HG03196 (cell line): ENCODE measurements at regions not wholly inside any gene's neighbourhood (a gene's known extent, or its start where the extent isn't known, plus 50 kb on each side); places are given as distances from the start of the nearest gene placed in this dataset.

ENCODE experiments used
- ATAC-seq: cut with Tn5 transposase; IDR thresholded peaks from one replicate; pipeline ENCODE4 v1.9.1; 2021; ENCODE audit not compliant: unreplicated experiment

DNA sequence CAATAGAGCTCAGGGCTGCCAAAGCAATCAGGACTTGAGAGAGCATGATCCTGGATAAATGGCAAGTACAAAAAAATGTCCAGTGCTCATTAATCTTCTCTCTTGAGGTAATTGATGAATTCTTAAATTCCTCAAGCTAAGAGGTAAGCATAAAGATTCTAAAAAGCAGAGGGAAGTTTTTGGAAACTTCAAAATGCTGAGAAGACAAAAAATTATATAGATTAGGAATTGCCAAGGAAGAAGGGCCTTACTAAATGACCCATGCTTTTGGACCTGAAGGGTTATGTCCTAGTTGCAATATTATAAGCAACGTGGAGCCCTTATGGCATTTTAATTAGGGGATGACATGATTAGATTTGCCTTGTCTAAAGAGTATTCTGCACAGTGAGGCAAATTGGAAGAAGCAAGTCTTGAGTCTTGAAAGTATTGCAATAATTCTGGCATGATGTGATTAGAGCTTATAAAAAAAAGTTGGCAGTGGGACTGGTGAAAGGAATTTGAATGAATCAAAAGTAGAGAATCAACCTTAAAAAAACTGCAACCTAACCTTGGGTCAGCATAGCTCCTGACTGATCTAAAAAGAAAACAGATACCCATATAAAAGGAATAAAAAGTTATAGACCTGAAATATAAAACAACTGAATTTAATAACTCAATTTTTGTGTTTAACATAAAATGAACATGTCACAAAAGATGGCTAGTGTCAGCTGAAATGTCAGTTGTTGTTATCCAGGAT, 323.8 kb upstream of the ARRDC3 start:
- no peak for ATAC-seq

- no peak for ATAC-seq
These were observed 320.0 kb upstream of the ARRDC3 start for GRCh38 chr5:91703128-91703527.

DNA sequence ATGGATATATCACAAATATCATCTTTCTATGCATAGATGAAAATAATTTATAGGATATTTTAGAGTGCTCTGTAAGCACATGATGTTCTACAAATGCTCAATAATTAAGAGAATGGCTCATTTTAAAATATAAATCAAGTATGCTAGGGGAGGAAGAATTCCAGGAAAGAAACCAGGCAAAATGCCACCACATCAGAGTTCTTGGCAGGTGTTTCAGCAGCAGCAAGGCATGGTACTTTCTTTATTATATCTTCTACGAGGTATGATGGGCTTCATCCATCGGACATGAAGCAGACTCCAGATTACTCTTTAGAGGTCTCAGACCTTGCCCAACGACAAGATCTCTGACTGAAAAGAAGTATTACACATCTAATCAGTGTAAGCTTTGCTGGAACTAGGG, 316.3 kb upstream of the ARRDC3 start:
- ATAC-seq, result no peak

DNA sequence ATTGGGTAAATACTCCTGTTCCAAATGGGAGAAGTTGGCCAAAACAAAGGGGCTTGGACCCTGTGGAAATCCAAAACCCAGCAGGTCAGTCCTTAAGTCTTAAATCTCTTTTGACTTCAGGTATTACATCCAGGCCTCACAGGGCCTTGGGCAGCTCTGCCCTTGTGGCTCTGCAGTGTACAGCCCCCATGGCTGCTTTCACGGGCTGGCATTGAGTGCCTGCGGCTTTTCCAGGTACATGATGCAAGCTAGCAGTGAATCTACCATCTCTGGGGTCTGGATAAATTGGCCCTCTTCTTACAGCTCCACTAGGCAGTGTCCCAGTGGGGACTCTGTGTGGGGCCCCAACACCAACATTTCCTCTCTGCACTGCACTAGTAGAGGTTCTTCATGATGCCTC, 308.5 kb upstream of the ARRDC3 start:
- no peak for ATAC-seq

- ATAC-seq, result no peak
These were observed 307.8 kb upstream of the ARRDC3 start for GRCh38 chr5:91690921-91691320.

- no peak for ATAC-seq
These were observed 304.3 kb upstream of the ARRDC3 start for GRCh38 chr5:91687430-91687829.

DNA sequence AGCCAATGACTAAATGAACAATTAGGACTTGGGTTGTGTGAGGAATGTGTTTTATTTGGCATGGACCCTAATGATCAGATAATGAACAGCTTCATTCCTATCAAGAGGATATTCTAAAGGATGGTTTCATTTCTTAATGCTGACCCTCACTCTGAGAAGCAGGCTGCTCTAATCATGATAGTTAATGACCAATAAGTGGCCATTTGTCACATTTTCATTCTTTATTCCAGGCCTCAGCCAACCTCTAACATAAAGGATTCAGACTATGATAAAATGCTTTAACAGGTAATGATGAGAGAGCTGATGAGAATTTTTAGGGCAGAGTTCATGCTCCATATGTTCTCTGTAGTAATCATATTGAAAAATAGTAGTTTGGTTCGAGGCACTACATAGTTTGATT, 301.5 kb upstream of the ARRDC3 start:
- no peak for ATAC-seq

DNA sequence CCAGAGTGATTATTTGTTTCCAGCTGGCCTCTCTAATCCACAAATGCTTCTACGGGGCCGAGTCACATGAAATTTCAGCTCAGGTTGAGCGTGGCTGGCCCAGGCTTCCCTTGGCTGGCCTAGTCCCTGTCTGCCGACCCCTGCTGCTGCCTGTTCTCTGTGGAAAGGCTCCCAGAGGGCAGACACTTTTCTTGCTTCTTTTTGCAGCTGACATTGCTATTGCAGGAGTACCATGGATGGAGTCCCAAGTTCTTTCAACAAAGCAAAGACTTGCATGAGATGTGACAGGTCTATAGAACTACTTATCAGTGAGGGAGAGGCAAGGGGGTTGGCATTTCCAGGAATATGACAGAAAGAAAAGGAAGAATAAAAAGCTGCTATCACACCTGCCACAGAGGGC, 287.4 kb upstream of the ARRDC3 start:
- ATAC-seq, result no peak

GRCh38 chr5:91670122-91670521, 287.0 kb upstream of the ARRDC3 start:
- no peak for ATAC-seq

- no peak for ATAC-seq
These were observed 285.1 kb upstream of the ARRDC3 start for GRCh38 chr5:91668261-91668660.

DNA sequence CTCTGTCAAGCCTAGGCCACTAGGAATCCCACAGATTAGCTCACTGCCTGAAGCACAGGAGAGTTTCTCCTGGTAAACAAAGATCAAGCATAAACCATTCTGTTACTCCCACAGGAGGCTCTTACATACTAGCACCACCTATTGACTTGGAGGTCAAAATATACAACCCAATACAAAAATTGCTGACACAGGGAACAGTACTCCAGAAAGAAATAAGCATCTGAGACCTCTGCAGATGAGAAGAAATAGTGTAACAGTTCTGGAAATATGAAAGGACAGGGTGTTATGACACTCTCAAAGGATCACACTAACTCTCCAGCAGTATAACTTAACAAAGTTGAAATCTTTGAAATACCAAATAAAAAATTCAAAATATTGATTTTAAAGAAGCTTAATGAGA, 269.6 kb upstream of the ARRDC3 start:
- no peak for ATAC-seq

- no peak for ATAC-seq
These were observed 268.6 kb upstream of the ARRDC3 start for GRCh38 chr5:91651704-91652103.

- ATAC-seq, result no peak
These were observed 262.2 kb upstream of the ARRDC3 start for GRCh38 chr5:91645347-91645746.

DNA sequence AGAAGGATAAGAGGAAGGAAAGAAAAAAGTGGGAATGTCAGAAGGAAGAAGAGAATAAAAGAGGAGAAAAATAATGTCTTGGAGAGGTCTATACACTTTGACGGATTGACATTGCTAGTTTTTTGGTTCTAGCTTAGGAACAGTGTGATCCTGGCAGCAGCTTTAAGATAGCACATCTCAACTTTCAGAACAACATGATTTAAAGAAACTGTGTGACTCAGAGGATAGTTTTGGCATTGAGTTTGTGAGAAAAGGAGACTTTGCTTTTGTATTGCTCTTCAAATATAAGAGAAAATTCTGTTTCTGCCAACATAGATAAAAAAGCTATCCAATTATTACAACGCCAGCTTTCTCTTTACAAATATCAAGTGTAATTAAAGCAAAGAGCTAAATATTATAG, 260.7 kb upstream of the ARRDC3 start:
- no peak for ATAC-seq

DNA sequence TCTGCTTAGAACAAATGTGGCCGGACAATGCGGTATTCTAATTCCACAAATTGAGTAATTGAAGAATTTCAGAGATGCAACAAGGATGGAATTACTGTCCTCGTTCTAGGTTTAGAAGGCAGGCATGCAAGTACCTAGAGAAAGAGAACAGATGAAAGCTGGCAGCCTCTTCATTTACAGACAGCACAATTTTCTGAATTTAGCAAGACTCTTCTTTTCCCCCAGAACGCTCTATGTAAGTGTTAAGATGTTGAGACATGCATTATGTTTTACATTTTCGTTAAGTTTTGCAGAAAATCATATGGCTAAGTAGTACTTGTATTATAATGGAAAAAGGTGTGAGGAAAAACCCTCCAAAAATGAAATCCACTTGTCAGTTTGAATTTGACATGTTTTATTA, 259.5 kb upstream of the ARRDC3 start:
- no peak for ATAC-seq

DNA sequence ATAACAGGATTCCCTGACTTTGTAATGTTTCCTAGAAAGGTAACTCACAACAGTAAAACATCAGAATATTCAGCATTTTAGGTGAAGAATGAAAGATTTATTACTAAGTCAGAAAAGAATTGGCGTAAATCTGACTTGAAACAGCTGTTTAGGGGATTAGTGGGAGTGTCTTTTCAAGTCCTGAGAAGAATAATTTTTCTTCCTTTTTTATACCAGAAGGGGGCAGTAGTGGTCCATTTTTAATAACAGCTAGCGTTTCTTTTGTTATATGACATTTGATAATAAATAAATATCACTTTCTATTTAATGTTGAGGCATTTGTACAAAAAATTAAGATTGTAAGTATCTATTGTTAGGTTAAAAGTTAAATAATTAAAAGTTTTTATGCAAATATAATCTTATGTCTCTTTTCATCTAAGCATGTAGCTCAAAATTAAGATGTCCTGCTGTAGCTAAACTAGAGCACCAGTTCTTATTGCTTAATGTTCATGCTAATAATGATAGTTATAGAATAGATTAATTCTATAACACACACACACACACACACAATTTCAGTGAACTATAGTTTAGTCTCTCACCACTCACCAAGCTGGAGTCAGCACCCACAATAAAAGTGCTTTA, 258.7 kb upstream of the ARRDC3 start:
- no peak for ATAC-seq

DNA sequence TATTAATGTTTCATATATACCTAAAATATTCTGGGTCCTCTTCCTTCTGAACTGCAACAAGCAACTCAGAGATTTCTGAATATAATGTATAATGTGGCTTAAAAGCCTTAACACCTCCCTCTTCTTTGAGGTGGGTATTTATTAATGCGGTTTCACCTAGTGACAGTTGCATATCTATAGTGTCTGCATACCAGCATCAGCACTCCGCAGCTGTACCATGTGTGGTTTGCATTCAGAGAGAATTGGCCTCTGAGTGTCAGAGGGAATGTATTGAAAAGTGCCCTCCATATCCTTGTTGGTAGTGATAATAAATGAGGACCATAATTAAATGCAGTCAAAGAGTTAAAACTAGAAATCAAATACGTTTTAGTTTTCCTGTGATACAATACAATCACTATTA, 256.6 kb upstream of the ARRDC3 start:
- ATAC-seq, result no peak

DNA sequence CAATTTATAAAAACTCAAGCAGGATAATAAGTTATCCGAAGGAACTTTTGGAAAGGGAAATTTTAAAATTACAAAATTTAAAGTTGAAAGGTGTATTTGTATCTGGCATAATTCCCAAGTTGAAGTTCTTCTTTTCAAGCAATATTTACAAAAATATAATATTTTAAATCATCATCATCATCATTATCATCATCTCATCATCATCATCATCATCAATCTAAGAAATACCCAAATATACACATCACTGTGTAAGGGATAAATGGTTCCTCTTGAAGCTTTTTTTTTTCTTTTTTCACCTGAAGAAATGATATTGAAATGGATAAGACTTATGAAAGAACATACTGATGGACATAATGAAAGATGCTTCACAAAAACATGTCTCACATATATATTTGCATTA, 254.9 kb upstream of the ARRDC3 start:
- ATAC-seq, result no peak

GRCh38 chr5:91635950-91636734, 253.0 kb upstream of the ARRDC3 start:
- ATAC-seq, result no peak

GRCh38 chr5:91632871-91633270, 249.8 kb upstream of the ARRDC3 start:
- ATAC-seq, result no peak

DNA sequence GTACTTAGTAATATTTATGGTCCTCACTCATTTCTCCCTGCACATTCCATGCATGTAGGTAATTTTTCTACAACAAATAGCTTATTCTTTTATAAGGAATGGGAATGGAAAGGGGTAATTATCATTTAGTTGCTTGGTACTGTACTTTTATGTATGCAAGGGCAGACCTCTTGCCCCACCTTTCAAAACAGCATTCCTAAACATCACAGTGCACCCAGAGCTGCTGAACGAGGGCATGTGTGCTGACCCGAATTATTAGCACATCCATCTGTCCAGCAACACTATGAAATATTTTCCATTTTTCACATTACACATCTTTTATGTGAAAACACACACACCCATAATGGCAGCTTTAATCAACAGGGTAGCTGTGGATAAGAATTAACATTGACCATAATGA, 228.6 kb upstream of the ARRDC3 start:
- no peak for ATAC-seq

DNA sequence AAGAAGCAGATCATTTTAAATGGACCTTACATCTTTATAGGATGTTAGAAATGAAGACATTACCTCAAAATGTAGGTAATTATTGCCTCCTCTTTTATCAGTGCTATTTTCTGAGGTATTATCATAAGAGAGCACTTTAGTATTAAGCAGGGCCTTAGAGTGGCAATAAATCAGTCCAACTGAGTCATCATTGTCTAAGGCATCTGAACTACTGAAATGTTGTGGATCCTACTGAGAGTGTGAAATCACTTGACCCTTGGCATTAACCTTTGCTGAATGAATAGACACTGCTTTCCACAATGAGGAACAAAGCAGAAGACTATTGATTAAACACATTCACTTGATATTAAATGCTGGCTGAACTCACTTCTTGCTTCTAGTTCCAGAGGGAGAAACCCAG, 224.6 kb upstream of the ARRDC3 start:
- ATAC-seq, result no peak
